SH-SY5Y (cell line): ENCODE measurements at regions not wholly inside any gene's neighbourhood (a gene's known extent, or its start where the extent isn't known, plus 50 kb on each side); places are given as distances from the start of the nearest gene placed in this dataset.

ENCODE experiments used
- GATA2 ChIP-seq: IDR thresholded peaks from 2 replicates; pipeline ENCODE4 v1.6.1; 2011; ENCODE audit warnings: mild to moderate bottlenecking, low read depth, low read length
- GATA3 ChIP-seq: IDR thresholded peaks from 2 replicates; pipeline ENCODE4 v1.6.1; 2011; ENCODE audit warnings: low read depth, mild to moderate bottlenecking, low read length, moderate library complexity

- TF ChIP-seq GATA3: no peak
- TF ChIP-seq GATA2: no peak
Measured at GRCh38 chr10:121237718-121238117, 360.5 kb downstream of the FGFR2 start.
